K562 (cell line): ENCODE measurements at regions not wholly inside any gene's neighbourhood (a gene's known extent, or its start where the extent isn't known, plus 50 kb on each side); places are given as distances from the start of the nearest gene placed in this dataset.

Experiments used
- ATAC-seq: fragments of 200-7000 bp; cut with Tn5 transposase; 3 replicates; pipeline ENCODE4 v1.9.1; 2020; ENCODE audit warnings: moderate library complexity
- BruUV-seq: library from RNA; stranded (reverse); fragments of 400-500 nt; replicated peaks from 2 replicates; lab custom pipeline; 2021; lab: Mats Ljungman, UMichigan
- CTCF ChIA-PET: fragments of 300-600 bp; formaldehyde crosslinking; extraction: SDS; loops from one replicate; lab custom pipeline; 2021; ENCODE audit warnings: low intra/inter-chr PET ratio; lab: Yijun Ruan, JAX
- POLR2A ChIA-PET: fragments of 300-600, 350-650 bp; sonication (Branson Sonifier 250); formaldehyde crosslinking; extraction: SDS; loops from one replicate; lab custom pipeline; 2021; ENCODE audit warnings: antibody characterized with exemption, inconsistent platforms; lab: Yijun Ruan, JAX
- DNase-seq, 4 experiments: peaks; one replicate each; pipeline versions ENCODE4 v3.0.0 to v3.0.0-alpha.2; 2011 to 2018; ENCODE audit warnings: low spot score in 3 of 4, mixed read lengths in 3 of 4; ENCODE audit errors: extremely low read depth in 1 of 4
- FAIRE-seq: peaks from 2 replicates; lab custom pipeline; 2011; peaks lifted over from hg19 to GRCh38; lab: Jason Lieb, UNC
- H2AFZ ChIP-seq: 2 replicates; pipeline ENCODE4 v1.6.0; 2011; ENCODE audit warnings: low read depth, low read length, control low read depth, inconsistent platforms
- H3K27ac ChIP-seq: fragments of 200-600 bp; 3 replicates; pipeline ENCODE4 v1.8.0; 2011; ENCODE audit warnings: low read depth, mild to moderate bottlenecking, control low read depth, inconsistent platforms, low read length, moderate library complexity, mixed read lengths; ENCODE audit errors: extremely low read depth
- H3K27me3 ChIP-seq, 2 experiments: fragments of 300-600 bp in 1 of 2; 2 replicates in 1 of 2; 3 replicates in 1 of 2; pipeline versions ENCODE4 v1.6.0 to v1.8.0; 2011; ENCODE audit warnings: inconsistent platforms in 2 of 2, low read length in 2 of 2, mild to moderate bottlenecking in 1 of 2, mixed read lengths in 1 of 2, moderate library complexity in 1 of 2; ENCODE audit not compliant: control insufficient read depth in 2 of 2, insufficient read depth in 2 of 2
- H3K36me3 ChIP-seq: fragments of 300-600 bp; 3 replicates; pipeline ENCODE4 v1.8.0; 2011; ENCODE audit warnings: mild to moderate bottlenecking, low read length, inconsistent platforms; ENCODE audit not compliant: control insufficient read depth, insufficient read depth
- H3K4me1 ChIP-seq, 2 experiments: fragments of 200-600 bp in 1 of 2; replicated peaks in 1 of 2; 2 replicates in 1 of 2; 3 replicates in 1 of 2; pipeline versions ENCODE4 v1.5.1 to v1.8.0; 2011; ENCODE audit warnings: inconsistent platforms in 2 of 2, low read length in 2 of 2, mild to moderate bottlenecking in 1 of 2, mixed read lengths in 1 of 2, moderate library complexity in 1 of 2; ENCODE audit not compliant: control insufficient read depth in 2 of 2, insufficient read depth in 2 of 2
- H3K4me2 ChIP-seq: 2 replicates; pipeline ENCODE4 v1.6.1; 2011; ENCODE audit warnings: low read length, control low read depth, inconsistent platforms, mixed read lengths; ENCODE audit not compliant: insufficient read depth
- H3K4me3 ChIP-seq: fragments of 200-600 bp; sonication (generic), shearing (Covaris generic); 2 replicates; pipeline ENCODE4 v1.5.1; 2016; ENCODE audit warnings: control low read depth, inconsistent platforms
- H3K79me2 ChIP-seq: fragments of 200-600 bp; 3 replicates; pipeline ENCODE4 v1.8.0; 2011; ENCODE audit warnings: low read length, inconsistent platforms; ENCODE audit not compliant: control insufficient read depth, insufficient read depth
- H3K9ac ChIP-seq, 2 experiments: 2 replicates each; pipeline versions ENCODE4 v1.6.0 to v1.6.1; 2011; ENCODE audit warnings: low read depth in 2 of 2, low read length in 2 of 2, control low read depth in 1 of 2, inconsistent platforms in 1 of 2, mild to moderate bottlenecking in 1 of 2, mixed read lengths in 1 of 2; ENCODE audit not compliant: insufficient read depth in 1 of 2
- H3K9me1 ChIP-seq: one replicate; pipeline ENCODE4 v1.6.0; 2011; ENCODE audit warnings: inconsistent platforms, mild to moderate bottlenecking, low read length, moderate library complexity; ENCODE audit not compliant: control insufficient read depth, insufficient read depth
- H3K9me3 ChIP-seq: replicated peaks from 2 replicates; pipeline ENCODE4 v1.5.1; 2011; ENCODE audit warnings: low read depth, low read length, inconsistent platforms; ENCODE audit not compliant: control insufficient read depth, insufficient read depth
- H4K20me1 ChIP-seq: replicated peaks from 2 replicates; pipeline ENCODE4 v1.6.1; 2011; ENCODE audit warnings: low read length, inconsistent platforms, mixed read lengths; ENCODE audit not compliant: control insufficient read depth, insufficient read depth
- ARID1B ChIP-seq: fragments of 450-650 bp; IDR thresholded peaks from 2 replicates; pipeline ENCODE4 v1.6.1; 2016; ENCODE audit warnings: antibody characterized with exemption, mild to moderate bottlenecking, inconsistent platforms
- ARID2 ChIP-seq: fragments of 450-650 bp; IDR thresholded peaks from 2 replicates; pipeline ENCODE4 v1.6.1; 2017; ENCODE audit warnings: antibody characterized with exemption, mild to moderate bottlenecking
- BRD9 ChIP-seq: fragments of 450-650 bp; IDR thresholded peaks from 2 replicates; pipeline ENCODE4 v1.6.1; 2018; ENCODE audit warnings: low read depth; ENCODE audit not compliant: partially characterized antibody
- HEY1 ChIP-seq: fragments of 250-450 bp; sonication (Bioruptor Pico); IDR thresholded peaks from 2 replicates; pipeline ENCODE4 v1.5.0; 2020; ENCODE audit warnings: mild to moderate bottlenecking, moderate library complexity, borderline replicate concordance
- HLTF ChIP-seq: fragments of 450-650 bp; IDR thresholded peaks from 2 replicates; pipeline ENCODE4 v1.6.1; 2016
- JUND ChIP-seq, 2 experiments: IDR thresholded peaks; 2 replicates in 1 of 2; 3 replicates in 1 of 2; pipeline ENCODE4 v1.6.1; 2011; ENCODE audit warnings: borderline replicate concordance in 2 of 2, low read depth in 2 of 2, low read length in 2 of 2, improper control_type of control experiment in 1 of 2, missing biosample characterization in 1 of 2, missing genetic modification characterization in 1 of 2, missing genetic modification reagents in 1 of 2
- KLF6 ChIP-seq: fragments of 250-450 bp; sonication (Bioruptor Pico); IDR thresholded peaks from 2 replicates; pipeline ENCODE4 v1.4.0; 2020; ENCODE audit warnings: mild to moderate bottlenecking, moderate library complexity, borderline replicate concordance
- PPARD ChIP-seq: fragments of 250-450 bp; sonication (Bioruptor Pico); IDR thresholded peaks from 2 replicates; pipeline ENCODE4 v1.8.0; 2022; ENCODE audit warnings: inconsistent platforms, mild to moderate bottlenecking, moderate library complexity
- RCOR1 ChIP-seq, 2 experiments: IDR thresholded peaks; 2 replicates each; pipeline ENCODE4 v1.6.1; 2012; ENCODE audit warnings: low read depth in 2 of 2, low read length in 2 of 2, borderline replicate concordance in 1 of 2, improper control_type of control experiment in 1 of 2
- SMARCB1 ChIP-seq: IDR thresholded peaks from 2 replicates; pipeline ENCODE4 v1.6.1; 2011; ENCODE audit warnings: improper control_type of control experiment, low read depth; ENCODE audit not compliant: insufficient read length
- THRAP3 ChIP-seq: fragments of 450-650 bp; IDR thresholded peaks from 2 replicates; pipeline ENCODE4 v1.6.1; 2016; ENCODE audit warnings: mild to moderate bottlenecking, inconsistent platforms, borderline replicate concordance
- ZNF121 ChIP-seq: sonication (generic); formaldehyde crosslinking; conservative IDR thresholded peaks from 2 replicates; pipeline ENCODE4 v1.8.0; 2022; ENCODE audit warnings: missing genetic modification reagents
- ZNF384 ChIP-seq: IDR thresholded peaks from 2 replicates; pipeline ENCODE4 v1.6.1; 2012; ENCODE audit warnings: low read depth, low read length, improper control_type of control experiment
- ZSCAN29 ChIP-seq: fragments of 450-650 bp; IDR thresholded peaks from 2 replicates; pipeline ENCODE4 v1.6.1; 2017
- WGBS: fragments of 100-300 bp; shearing (Covaris generic); methylation state at CpG from one replicate; pipeline ENCODE4 v1.1.6; 2016; ENCODE audit warnings: low coverage, mixed read lengths; ENCODE audit not compliant: insufficient coverage; ENCODE audit errors: missing lambda C conversion rate; 5-methylcytosine and 5-hydroxymethylcytosine counted together
- in situ Hi-C: fragments of 300-500 bp; cut with MboI; formaldehyde crosslinking; loops from 4 replicates; pipeline ENCODE4 v1.15.0; 2018; ENCODE audit warnings: inconsistent platforms, mixed read lengths
- intact Hi-C: fragments of 100-400 bp; cut with micrococcal nuclease; formaldehyde crosslinking; loops from 2 replicates; pipeline ENCODE4 v1.14.2; 2022
- TF ChIP-seq, protein P1 (sequence below): sonication (generic); formaldehyde crosslinking; IDR thresholded peaks from 2 replicates; pipeline ENCODE4 v1.5.0; 2020; ENCODE audit warnings: missing genetic modification reagents

- CTCF ChIA-PET: no interaction called here
- H3K27me3 ChIP-seq: no peaks in the 10 kb centered on the region
- no peak overlapping the region for H3K4me2 ChIP-seq
- in situ Hi-C loops: no loop called here
- H3K4me1 ChIP-seq: no peaks in the 10 kb centered on the region
- intact Hi-C loops: no loop called here
- H2AFZ ChIP-seq: no peak overlapping the region
- DNase-seq: no peak
- H3K4me3 ChIP-seq: no peak overlapping the region
- no TSS peak for BruUV-seq
- H3K9me3 ChIP-seq: no peaks in the 10 kb centered on the region
- no peaks in the 10 kb centered on the region for H3K9me1 ChIP-seq
- H3K9ac ChIP-seq: no peak overlapping the region
- no peaks in the 10 kb centered on the region for H3K36me3 ChIP-seq
- no peaks in the 10 kb centered on the region for H4K20me1 ChIP-seq
- no peak for ATAC-seq
- FAIRE-seq: no peak
- 2% methylated on average over 5 of the region's 5 CpGs for WGBS
- no peak for TF ChIP-seq HEY1
- TF ChIP-seq JUND (IDR thresholded peaks at IDR 0.05; ENCODE audit: borderline replicate concordance, low read depth, low read length): no peak
- TF ChIP-seq JUND (tag; IDR thresholded peaks at IDR 0.05; ENCODE audit: borderline replicate concordance, low read depth, low read length): no peak
- no peak for TF ChIP-seq PPARD (CRISPR knock-in tag)
- TF ChIP-seq RCOR1 (IDR thresholded peaks at IDR 0.05; ENCODE audit: borderline replicate concordance in 1 of 2, low read depth in 2 of 2, low read length in 2 of 2): no peak
- TF ChIP-seq, protein P1, sequence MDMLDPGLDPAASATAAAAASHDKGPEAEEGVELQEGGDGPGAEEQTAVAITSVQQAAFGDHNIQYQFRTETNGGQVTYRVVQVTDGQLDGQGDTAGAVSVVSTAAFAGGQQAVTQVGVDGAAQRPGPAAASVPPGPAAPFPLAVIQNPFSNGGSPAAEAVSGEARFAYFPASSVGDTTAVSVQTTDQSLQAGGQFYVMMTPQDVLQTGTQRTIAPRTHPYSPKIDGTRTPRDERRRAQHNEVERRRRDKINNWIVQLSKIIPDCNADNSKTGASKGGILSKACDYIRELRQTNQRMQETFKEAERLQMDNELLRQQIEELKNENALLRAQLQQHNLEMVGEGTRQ (CRISPR knock-in tag): no peak
- TF ChIP-seq HLTF: no peak
- no peak for TF ChIP-seq THRAP3
- no peak for TF ChIP-seq ZSCAN29
- TF ChIP-seq ZNF384: no peak
- no peak for TF ChIP-seq BRD9
- no peak for TF ChIP-seq KLF6 (CRISPR knock-in tag)
- TF ChIP-seq SMARCB1: no peak
- no peak for TF ChIP-seq ZNF121 (CRISPR knock-in tag)
- TF ChIP-seq ARID2: no peak
- TF ChIP-seq ARID1B: no peak
- no peaks in the 10 kb centered on the region for H3K79me2 ChIP-seq
- POLR2A ChIA-PET: interaction anchor here (0.8 kb wide), 1 partner anchor 19 kb away, joined by 3 read pairs; no protein-coding TSS in a partner anchor
- H3K27ac ChIP-seq: no peak overlapping the region
These were observed 706.6 kb downstream of the INHBA start for GRCh38 chr7:40996233-40996677.
